K562 (cell line): ENCODE measurements at regions not wholly inside any gene's neighbourhood (a gene's known extent, or its start where the extent isn't known, plus 50 kb on each side); places are given as distances from the start of the nearest gene placed in this dataset.

Experiments used
- ATAC-seq: fragments of 200-7000 bp; cut with Tn5 transposase; 3 replicates; pipeline ENCODE4 v1.9.1; 2020; ENCODE audit warnings: moderate library complexity
- BruUV-seq: library from RNA; stranded (reverse); fragments of 400-500 nt; replicated peaks from 2 replicates; lab custom pipeline; 2021; lab: Mats Ljungman, UMichigan
- CTCF ChIA-PET: fragments of 300-600 bp; formaldehyde crosslinking; extraction: SDS; loops from one replicate; lab custom pipeline; 2021; ENCODE audit warnings: low intra/inter-chr PET ratio; lab: Yijun Ruan, JAX
- POLR2A ChIA-PET: fragments of 300-600, 350-650 bp; sonication (Branson Sonifier 250); formaldehyde crosslinking; extraction: SDS; loops from one replicate; lab custom pipeline; 2021; ENCODE audit warnings: antibody characterized with exemption, inconsistent platforms; lab: Yijun Ruan, JAX
- DNase-seq, 4 experiments: peaks; one replicate each; pipeline versions ENCODE4 v3.0.0 to v3.0.0-alpha.2; 2011 to 2018; ENCODE audit warnings: low spot score in 3 of 4, mixed read lengths in 3 of 4; ENCODE audit errors: extremely low read depth in 1 of 4
- FAIRE-seq: peaks from 2 replicates; lab custom pipeline; 2011; peaks lifted over from hg19 to GRCh38; lab: Jason Lieb, UNC
- H2AFZ ChIP-seq: 2 replicates; pipeline ENCODE4 v1.6.0; 2011; ENCODE audit warnings: low read depth, low read length, control low read depth, inconsistent platforms
- H3K27ac ChIP-seq: fragments of 200-600 bp; 3 replicates; pipeline ENCODE4 v1.8.0; 2011; ENCODE audit warnings: low read depth, mild to moderate bottlenecking, control low read depth, inconsistent platforms, low read length, moderate library complexity, mixed read lengths; ENCODE audit errors: extremely low read depth
- H3K27me3 ChIP-seq, 2 experiments: fragments of 300-600 bp in 1 of 2; 2 replicates in 1 of 2; 3 replicates in 1 of 2; pipeline versions ENCODE4 v1.6.0 to v1.8.0; 2011; ENCODE audit warnings: inconsistent platforms in 2 of 2, low read length in 2 of 2, mild to moderate bottlenecking in 1 of 2, mixed read lengths in 1 of 2, moderate library complexity in 1 of 2; ENCODE audit not compliant: control insufficient read depth in 2 of 2, insufficient read depth in 2 of 2
- H3K36me3 ChIP-seq: fragments of 300-600 bp; 3 replicates; pipeline ENCODE4 v1.8.0; 2011; ENCODE audit warnings: mild to moderate bottlenecking, low read length, inconsistent platforms; ENCODE audit not compliant: control insufficient read depth, insufficient read depth
- H3K4me1 ChIP-seq, 2 experiments: fragments of 200-600 bp in 1 of 2; replicated peaks in 1 of 2; 2 replicates in 1 of 2; 3 replicates in 1 of 2; pipeline versions ENCODE4 v1.5.1 to v1.8.0; 2011; ENCODE audit warnings: inconsistent platforms in 2 of 2, low read length in 2 of 2, mild to moderate bottlenecking in 1 of 2, mixed read lengths in 1 of 2, moderate library complexity in 1 of 2; ENCODE audit not compliant: control insufficient read depth in 2 of 2, insufficient read depth in 2 of 2
- H3K4me2 ChIP-seq: 2 replicates; pipeline ENCODE4 v1.6.1; 2011; ENCODE audit warnings: low read length, control low read depth, inconsistent platforms, mixed read lengths; ENCODE audit not compliant: insufficient read depth
- H3K4me3 ChIP-seq: fragments of 200-600 bp; sonication (generic), shearing (Covaris generic); 2 replicates; pipeline ENCODE4 v1.5.1; 2016; ENCODE audit warnings: control low read depth, inconsistent platforms
- H3K79me2 ChIP-seq: fragments of 200-600 bp; 3 replicates; pipeline ENCODE4 v1.8.0; 2011; ENCODE audit warnings: low read length, inconsistent platforms; ENCODE audit not compliant: control insufficient read depth, insufficient read depth
- H3K9ac ChIP-seq, 2 experiments: 2 replicates each; pipeline versions ENCODE4 v1.6.0 to v1.6.1; 2011; ENCODE audit warnings: low read depth in 2 of 2, low read length in 2 of 2, control low read depth in 1 of 2, inconsistent platforms in 1 of 2, mild to moderate bottlenecking in 1 of 2, mixed read lengths in 1 of 2; ENCODE audit not compliant: insufficient read depth in 1 of 2
- H3K9me1 ChIP-seq: one replicate; pipeline ENCODE4 v1.6.0; 2011; ENCODE audit warnings: inconsistent platforms, mild to moderate bottlenecking, low read length, moderate library complexity; ENCODE audit not compliant: control insufficient read depth, insufficient read depth
- H3K9me3 ChIP-seq: replicated peaks from 2 replicates; pipeline ENCODE4 v1.5.1; 2011; ENCODE audit warnings: low read depth, low read length, inconsistent platforms; ENCODE audit not compliant: control insufficient read depth, insufficient read depth
- H4K20me1 ChIP-seq: replicated peaks from 2 replicates; pipeline ENCODE4 v1.6.1; 2011; ENCODE audit warnings: low read length, inconsistent platforms, mixed read lengths; ENCODE audit not compliant: control insufficient read depth, insufficient read depth
- E2F3 ChIP-seq: fragments of 250-450 bp; sonication (Bioruptor Pico); IDR thresholded peaks from 2 replicates; pipeline ENCODE4 v1.4.0; 2020; ENCODE audit warnings: mild to moderate bottlenecking
- HNRNPUL1 ChIP-seq: fragments of 200-400 bp; formaldehyde crosslinking; IDR thresholded peaks from 2 replicates; pipeline ENCODE4 v1.6.1; 2017; ENCODE audit warnings: low read length
- HOXB6 ChIP-seq: fragments of 250-450 bp; sonication (Bioruptor Pico); IDR thresholded peaks from 2 replicates; pipeline ENCODE4 v1.5.1; 2022; ENCODE audit warnings: mild to moderate bottlenecking, borderline replicate concordance
- MYBL2 ChIP-seq, 2 experiments: fragments of 450-650 bp in 1 of 2; sonication (generic) in 1 of 2; formaldehyde crosslinking in 1 of 2; IDR thresholded peaks; 2 replicates each; pipeline versions ENCODE4 v1.6.1 to v1.8.1; 2017 to 2022; ENCODE audit warnings: borderline replicate concordance in 1 of 2, inconsistent platforms in 1 of 2, low read depth in 1 of 2, mild to moderate bottlenecking in 1 of 2, missing genetic modification reagents in 1 of 2, moderate library complexity in 1 of 2
- RNF2 ChIP-seq: sonication (generic); IDR thresholded peaks from 2 replicates; pipeline ENCODE4 v1.6.1; 2016
- RREB1 ChIP-seq: fragments of 250-450 bp; sonication (Bioruptor Pico); IDR thresholded peaks from 2 replicates; pipeline ENCODE4 v1.4.0; 2020
- SMARCE1 ChIP-seq: fragments of 450-650 bp; IDR thresholded peaks from 2 replicates; pipeline ENCODE4 v1.7.1; 2016; ENCODE audit warnings: mild to moderate bottlenecking
- SNIP1 ChIP-seq: fragments of 450-650 bp; IDR thresholded peaks from 2 replicates; pipeline ENCODE4 v1.7.1; 2017; ENCODE audit warnings: low read depth, mild to moderate bottlenecking
- SOX6 ChIP-seq: fragments of 450-650 bp; IDR thresholded peaks from 2 replicates; pipeline ENCODE4 v1.6.1; 2014; ENCODE audit warnings: mild to moderate bottlenecking
- TBL1XR1 ChIP-seq, 2 experiments: IDR thresholded peaks; 2 replicates each; pipeline ENCODE4 v1.6.1; 2012; ENCODE audit warnings: improper control_type of control experiment in 2 of 2, low read length in 2 of 2, mild to moderate bottlenecking in 1 of 2
- ZNF146 ChIP-seq: IDR thresholded peaks from one replicate; pipeline ENCODE4 v1.6.1; 2018; ENCODE audit warnings: missing compliant biosample characterization; ENCODE audit not compliant: unreplicated experiment
- ZNF282 ChIP-seq: sonication (generic); formaldehyde crosslinking; IDR thresholded peaks from 2 replicates; pipeline ENCODE4 v1.8.1; 2023; ENCODE audit warnings: missing genetic modification reagents
- ZNF785 ChIP-seq: fragments of 250-450 bp; sonication (Bioruptor Pico); IDR thresholded peaks from 2 replicates; pipeline ENCODE4 v1.4.0; 2020; ENCODE audit warnings: mild to moderate bottlenecking
- in situ Hi-C: fragments of 300-500 bp; cut with MboI; formaldehyde crosslinking; loops from 4 replicates; pipeline ENCODE4 v1.15.0; 2018; ENCODE audit warnings: inconsistent platforms, mixed read lengths
- intact Hi-C: fragments of 100-400 bp; cut with micrococcal nuclease; formaldehyde crosslinking; loops from 2 replicates; pipeline ENCODE4 v1.14.2; 2022

GRCh38 chr4:14046642-14047041, 419.1 kb upstream of the BOD1L1 start:
- no peaks in the 10 kb centered on the region for H3K36me3 ChIP-seq
- in situ Hi-C loops = no loop called here
- no peak overlapping the region for H3K4me2 ChIP-seq
- H2AFZ ChIP-seq = no peak overlapping the region
- no TSS peak for BruUV-seq
- FAIRE-seq (no peak), ATAC-seq (no peak), DNase-seq (no peak)
- no peak for TF ChIP-seq RNF2
- TF ChIP-seq HOXB6 (CRISPR knock-in tag) = no peak
- TF ChIP-seq SMARCE1 = no peak
- no peak for TF ChIP-seq ZNF146 (CRISPR knock-in tag)
- TF ChIP-seq TBL1XR1 (IDR thresholded peaks at IDR 0.05; ENCODE audit: low read length in 2 of 2) = no peak
- no peak for TF ChIP-seq MYBL2 (IDR thresholded peaks at IDR 0.05; ENCODE audit: low read depth)
- no peak for TF ChIP-seq MYBL2 (CRISPR knock-in tag; IDR thresholded peaks at IDR 0.05; ENCODE audit: borderline replicate concordance)
- no peak for TF ChIP-seq SOX6
- TF ChIP-seq SNIP1 = no peak
- no peak for TF ChIP-seq E2F3 (CRISPR knock-in tag)
- no peak for TF ChIP-seq HNRNPUL1
- no peak for TF ChIP-seq ZNF282 (CRISPR knock-in tag)
- no peak for TF ChIP-seq RREB1 (CRISPR knock-in tag)
- no peak for TF ChIP-seq ZNF785 (CRISPR knock-in tag)
- POLR2A ChIA-PET = no interaction called here
- CTCF ChIA-PET = no interaction called here
- H3K9me1 ChIP-seq = no peaks in the 10 kb centered on the region
- intact Hi-C loops = no loop called here
- H3K4me3 ChIP-seq = no peak overlapping the region
- no peak overlapping the region for H3K9ac ChIP-seq
- H3K27ac ChIP-seq = no peak overlapping the region
- H3K4me1 ChIP-seq = no peaks in the 10 kb centered on the region
- H3K27me3 ChIP-seq = no peaks in the 10 kb centered on the region
- no peaks in the 10 kb centered on the region for H4K20me1 ChIP-seq
- no peaks in the 10 kb centered on the region for H3K79me2 ChIP-seq
- H3K9me3 ChIP-seq = no peaks in the 10 kb centered on the region; the same call in 1 of the 2 replicates
